ENCODE measurements at regions not wholly inside any gene's neighbourhood (a gene's known extent, or its start where the extent isn't known, plus 50 kb on each side); places are given as distances from the start of the nearest gene placed in this dataset.
"Not testable (repeated sequence)": the region's sequence is repeated elsewhere in the genome, so short reads cannot be mapped to it uniquely, and the experiment has no call there.

DNA sequence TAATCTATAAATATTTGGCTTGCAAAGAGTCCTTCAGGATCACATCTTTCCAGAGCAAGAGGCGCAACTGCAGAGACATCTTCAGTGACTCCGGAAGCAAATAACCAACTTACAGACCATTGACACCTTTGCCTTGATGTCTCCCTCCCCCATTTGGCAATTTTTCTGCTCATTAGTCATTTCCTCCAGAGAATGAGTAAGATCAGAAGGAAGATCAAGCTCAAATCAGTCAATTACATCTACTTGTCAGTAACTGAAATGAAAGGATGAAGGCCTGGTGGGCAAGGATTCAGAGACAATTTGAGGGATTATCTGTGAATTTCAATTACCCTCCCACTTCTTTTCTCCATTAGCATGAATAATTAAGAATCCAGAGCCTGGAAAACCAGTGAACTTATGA, 665.6 kb upstream of the CPEB2 start:
- DNase-seq, result no peak

DNA sequence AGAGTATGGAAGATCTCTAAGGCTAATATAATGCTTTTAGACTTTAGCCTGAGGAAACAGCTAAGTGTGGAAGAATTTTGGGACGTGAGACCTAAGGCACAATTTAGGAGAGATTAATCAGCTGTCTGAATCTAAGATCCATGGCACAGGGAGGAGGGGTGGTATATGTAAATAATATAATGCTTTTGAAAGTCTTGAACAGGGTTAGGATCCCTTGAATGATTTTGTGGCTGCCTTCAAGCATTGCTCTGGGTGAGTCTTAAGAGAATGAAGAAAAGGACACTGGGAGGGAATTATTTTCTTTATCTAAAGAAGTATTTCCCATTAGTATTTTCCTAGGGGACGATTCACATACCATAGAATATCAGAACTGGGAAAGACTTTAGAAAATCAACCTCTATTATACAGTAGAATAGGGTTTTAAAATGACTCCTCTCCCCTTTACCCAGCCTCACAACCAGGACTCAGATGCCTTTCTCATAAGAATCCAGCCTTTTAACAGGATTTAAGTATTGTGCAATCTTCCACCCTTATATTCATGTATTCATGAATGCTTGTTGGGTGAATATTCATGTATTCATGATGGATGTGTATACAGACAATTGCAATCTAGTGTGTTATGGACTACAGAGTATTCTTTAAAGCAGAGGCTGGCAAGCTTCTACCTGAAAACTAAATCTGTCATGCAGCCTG, 664.2 kb upstream of the CPEB2 start:
- DNase-seq, result no peak

DNA sequence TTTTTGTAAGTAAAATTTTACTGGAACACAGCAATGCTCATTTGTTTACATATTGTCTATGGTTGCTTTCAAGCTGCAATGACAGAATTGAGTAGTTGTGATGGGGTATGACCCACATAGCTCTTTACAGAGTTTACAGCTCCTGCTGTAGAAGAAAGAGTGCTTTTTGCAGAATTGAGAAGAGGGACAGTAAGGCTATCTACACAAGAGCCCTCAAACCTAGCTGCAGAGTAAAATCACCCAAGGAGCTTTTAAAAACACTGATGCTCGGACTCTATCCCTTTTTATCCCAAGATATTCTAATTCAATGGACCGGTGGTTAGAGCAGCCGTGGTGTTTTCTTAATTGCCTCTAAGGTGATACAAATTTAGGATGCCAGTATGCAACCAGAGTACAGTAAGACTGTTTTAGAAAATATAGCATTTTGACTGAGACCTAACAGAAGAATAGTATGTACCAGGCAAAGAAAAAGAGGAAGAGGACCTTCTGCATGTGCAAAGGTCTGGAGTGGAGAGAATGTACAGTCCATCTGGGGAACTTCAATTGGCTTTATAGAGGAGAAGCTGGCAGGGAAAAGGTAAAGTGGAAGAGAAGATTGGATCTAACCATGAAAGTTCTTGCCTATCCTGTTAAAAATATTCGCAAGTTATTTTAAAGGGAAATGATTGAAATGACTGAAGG, 663.6 kb upstream of the CPEB2 start:
- DNase-seq, result no peak

DNA sequence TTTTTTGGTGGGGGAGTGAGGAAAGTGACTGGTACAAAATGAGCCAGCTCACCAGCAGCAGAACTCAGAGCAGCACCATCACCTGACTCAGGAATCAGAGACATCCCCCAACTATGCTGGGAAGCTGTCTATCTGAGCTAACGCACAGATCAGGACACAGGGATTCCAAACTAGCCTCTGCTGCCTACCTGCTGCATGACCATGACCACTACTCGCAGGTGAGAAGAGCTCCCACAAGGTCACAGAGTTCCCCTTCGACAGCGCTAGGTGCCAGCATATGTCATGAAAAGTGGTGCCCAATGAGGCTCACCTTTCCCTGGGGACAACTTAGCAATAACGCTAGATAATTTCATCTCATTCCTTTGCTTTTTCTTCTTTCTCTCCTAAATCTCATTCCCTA, 662.6 kb upstream of the CPEB2 start:
- DNase-seq, result no peak

DNA sequence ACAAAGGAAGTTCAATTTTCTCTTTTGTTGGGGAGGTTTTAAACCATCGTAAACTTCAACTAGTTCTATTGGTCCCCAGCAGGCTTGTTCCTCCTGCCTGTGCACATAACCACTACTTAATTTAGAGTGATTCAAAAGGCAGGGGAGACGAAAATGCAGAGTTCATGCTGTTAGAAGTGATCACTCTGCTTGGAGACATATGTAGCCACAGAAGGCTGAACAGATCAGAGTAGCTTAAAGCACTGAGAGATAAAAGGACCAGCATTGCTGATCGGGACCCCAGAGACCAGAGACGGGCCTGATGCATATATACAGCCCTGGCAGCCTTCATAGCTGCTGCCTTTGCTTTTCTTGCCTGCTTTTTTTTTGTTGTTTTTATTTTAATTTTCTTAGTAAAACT, 662.0 kb upstream of the CPEB2 start:
- no peak for DNase-seq

DNA sequence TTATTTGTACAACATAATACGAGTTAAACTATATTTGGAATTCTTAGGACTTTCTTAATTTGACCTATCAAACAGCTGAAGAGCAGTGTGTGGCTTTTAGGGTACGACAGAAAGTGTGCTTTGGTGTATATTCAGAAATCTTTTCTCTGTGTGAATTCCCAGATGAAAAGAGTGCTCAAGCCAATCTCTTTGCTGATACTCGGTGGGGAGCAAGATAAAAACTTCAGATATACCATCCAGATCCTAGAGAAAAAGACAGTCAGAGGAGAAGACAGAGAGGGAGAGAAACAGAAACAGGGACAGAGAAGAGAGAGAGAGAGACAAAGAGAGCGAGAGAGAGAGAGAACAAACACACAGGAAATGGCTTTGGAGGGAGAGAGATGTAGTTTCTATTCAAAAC, 658.3 kb upstream of the CPEB2 start:
- no peak for DNase-seq

DNA sequence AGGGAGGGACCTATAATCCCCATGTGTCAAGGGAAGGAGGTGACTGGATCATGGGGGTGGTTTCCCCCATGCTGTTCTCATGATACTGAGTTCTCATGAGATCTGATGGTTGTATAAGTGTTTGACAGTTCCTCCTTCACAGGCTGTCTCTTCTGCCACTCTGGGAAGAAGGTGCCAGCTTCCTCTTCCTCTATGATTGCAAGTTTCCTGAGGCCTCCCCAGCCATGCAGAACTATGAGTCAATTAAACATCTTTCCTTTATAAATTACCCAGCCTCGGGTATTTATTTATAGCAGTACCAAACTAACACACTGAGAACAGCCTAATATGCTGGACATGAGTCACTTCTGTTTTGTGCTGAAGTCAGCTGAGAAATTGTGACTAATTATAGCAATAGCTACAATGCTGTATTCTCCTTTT, 656.9 kb upstream of the CPEB2 start:
- DNase-seq, result no peak

DNA sequence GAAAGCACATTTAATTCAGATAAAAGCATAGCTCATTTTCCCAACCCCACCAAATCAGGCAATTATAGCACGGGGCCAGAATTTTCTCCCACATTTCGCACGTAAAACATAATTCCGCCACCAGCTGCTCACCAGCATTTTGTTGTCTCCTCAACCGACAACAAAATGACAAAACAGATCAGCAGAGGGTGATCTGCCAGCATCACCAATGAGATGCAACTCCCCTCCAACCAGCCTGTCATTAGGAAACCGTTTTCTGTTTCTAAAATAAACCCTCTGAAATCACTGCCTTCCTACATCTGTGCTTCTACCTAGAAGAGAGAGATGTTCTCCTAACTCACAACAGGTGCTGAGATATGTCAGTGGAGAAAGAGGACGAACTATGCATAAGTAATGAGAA, 654.8 kb upstream of the CPEB2 start:
- DNase-seq, result no peak

DNA sequence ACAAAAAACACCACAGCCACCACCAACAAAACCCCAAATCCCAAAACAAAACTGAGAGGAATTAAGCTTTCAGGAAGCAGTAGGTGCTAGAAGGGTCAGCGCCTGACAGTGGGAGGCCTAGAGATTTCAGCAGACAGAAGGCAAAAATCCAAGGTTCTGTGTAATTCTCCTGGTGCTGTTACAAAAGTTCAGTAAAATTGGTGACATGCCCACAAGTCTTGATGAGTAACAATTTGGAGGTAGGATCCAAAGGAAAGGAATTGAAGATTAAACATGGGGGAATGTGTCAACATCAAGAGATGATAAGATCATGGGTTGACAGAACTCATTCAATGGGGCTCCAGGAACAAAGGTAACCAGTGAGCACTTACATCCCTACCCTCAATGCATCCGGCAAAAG, 653.8 kb upstream of the CPEB2 start:
- DNase-seq, result no peak

DNA sequence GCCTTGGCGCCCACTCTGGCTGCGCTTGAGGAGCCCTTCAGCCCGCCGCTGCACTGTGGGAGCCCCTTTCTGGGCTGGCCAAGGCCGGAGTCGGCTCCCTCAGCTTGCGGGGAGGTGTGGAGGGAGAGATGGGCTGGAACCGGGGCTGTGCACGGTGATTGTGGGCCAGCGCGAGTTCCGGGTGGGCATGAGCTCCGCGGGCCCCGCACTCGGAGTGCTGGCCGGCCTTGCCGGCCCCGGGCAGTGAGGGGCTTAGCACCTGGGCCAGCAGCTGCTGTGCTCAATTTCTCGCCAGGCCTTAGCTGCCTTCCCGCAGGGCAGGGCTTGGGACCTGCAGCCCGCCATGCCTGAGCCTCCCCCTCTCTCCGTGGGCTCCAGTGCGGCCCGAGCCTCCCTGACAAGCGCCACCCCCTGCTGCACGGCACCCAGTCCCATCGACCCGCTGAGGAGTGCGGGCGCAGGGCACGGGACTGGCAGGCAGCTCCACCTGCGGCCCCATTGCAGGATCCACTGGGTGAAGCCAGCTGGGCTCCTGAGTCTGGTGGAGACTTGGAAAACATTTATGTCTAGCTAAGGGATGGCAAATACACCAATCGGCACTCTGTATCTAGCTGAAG, 643.6 kb upstream of the CPEB2 start:
- DNase-seq, result not testable (repeated sequence)

DNA sequence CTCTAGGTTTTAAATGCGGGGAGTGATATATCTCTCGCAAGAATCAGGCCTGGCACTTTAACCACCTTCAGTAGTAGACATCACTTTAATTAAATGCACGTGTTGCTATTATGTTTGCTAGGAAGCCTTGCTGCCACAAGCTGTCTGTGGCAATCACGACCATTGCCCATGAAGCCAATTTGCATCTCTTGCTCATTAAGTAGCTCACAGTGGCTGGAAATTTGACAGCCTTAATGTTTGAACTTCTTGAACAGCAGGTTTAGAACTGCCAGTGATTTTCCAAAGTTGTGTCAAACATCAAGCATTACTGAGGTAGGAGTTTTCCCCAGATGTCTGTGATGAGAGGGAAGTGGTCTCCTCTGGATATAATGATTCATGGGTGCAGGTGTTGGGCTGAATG, 642.3 kb upstream of the CPEB2 start:
- no peak for DNase-seq

DNA sequence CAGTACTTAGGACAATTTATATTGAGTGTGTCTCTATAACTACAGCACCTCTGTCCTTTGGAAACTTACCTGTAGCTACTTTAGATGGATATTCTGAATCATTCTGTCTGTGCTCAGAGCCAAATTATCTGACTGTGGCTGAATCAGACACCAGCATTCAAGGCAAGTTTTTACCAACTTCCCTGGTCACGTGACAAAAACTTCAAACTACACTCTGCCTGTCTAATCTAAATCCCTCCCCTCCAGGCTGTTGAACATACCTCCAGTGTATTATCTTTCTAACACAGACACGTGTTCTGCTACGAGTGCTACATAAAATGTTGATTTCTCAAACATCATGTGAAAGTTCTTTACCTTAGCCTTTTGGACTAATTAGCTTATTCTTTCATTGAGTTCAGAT, 641.2 kb upstream of the CPEB2 start:
- DNase-seq, result no peak

DNA sequence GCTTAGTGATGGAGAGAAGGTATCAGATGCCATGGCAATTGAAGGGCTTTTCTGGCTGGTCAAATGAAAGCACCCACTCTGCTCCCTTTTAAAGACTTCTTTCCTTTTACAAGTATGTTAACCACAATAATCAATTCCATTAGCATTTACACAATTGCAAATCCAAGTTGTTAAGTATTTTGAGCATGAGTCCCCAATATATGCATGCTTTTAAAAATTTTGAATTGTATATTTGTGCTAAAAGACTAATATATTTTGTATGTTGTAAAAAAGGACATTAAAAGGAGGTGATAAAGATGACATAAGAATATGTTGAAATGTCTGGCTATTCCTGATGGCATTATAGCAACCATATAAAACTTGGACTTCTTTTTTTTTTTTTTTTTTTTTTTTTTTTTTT, 639.9 kb upstream of the CPEB2 start:
- no peak for DNase-seq

DNA sequence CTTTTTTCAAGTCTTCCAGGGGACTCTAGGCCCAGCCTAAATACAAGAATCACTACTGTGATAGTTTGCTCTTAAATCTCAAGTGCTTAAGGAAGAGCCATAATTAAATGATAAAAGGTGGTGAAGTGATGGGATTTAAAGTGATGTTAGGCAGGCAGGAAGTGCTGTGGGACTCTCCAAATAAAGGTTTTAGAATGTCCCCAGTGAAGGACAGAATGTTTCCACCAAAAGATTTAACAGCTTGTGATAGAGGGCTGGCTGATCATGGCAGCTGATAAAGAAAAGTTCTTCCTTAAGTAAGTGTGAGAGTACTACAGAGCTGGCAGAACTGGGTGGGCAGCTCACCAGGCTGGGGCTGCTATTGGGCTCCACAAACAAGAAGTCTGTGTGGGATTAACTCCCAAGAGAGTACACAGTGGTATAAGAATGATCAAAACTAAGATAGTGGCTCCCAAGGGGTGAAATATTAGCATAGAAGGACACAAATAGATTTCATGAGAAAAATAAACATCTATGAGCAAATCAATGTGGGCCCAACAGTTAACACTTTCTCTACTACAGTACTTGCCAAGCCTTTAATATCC, 637.2 kb upstream of the CPEB2 start:
- DNase-seq, result no peak

DNA sequence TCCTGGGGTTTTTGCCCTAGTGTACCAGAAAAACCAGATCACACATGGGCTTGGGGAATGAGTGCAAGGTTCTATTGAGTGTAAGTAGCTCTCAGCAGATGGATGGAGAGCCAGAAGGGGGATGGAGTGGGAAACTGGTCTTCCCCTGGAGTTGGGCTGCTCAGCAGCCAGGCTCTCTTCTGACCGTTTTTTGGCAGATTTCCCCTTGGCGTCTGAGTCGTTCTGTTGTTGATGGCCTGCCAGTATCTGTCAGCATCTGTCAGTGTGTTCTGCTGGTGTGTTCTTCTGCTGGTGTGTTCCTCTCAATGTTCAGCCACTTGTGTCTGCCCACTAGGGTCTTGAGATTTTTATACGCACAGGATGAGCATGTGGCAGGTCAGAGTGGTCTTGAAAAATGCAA, 633.9 kb upstream of the CPEB2 start:
- DNase-seq, result no peak

DNA sequence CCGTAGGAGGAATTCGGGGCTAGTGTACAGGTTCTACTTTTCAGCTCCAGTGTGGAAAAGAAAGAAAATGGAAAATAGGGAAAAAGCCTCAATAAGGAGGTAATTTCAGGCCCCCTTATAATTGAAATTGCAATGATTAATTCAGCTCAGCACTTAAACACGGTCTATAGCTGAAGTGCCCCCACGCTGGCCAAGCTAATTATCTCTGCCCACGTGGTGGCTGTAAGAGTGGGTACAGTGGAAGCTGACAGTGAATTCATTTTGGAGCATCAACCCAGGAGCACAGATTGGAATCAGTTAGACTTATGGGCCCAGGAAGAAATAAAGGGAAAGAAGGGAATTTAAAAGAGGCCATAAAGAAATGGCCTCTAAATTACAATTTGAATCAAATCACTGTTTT, 631.1 kb upstream of the CPEB2 start:
- no peak for DNase-seq

DNA sequence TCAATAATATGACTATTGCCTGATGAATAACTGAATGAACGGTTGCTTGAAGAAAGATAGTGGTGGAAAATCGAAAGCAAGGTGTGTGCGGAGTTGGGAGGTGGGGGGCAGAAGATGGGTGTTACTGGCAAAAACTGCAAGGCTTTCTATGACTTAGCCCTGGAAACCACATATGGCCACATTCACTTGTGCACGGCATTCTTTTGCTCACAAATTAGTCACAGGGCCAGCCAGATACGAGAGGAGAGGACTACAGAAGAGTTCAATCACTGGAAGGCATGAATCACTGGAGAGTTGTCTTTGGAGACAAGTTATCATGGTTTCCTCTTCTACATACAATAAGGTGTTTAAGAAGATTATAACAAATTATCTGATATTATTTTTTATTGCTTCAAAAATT, 626.5 kb upstream of the CPEB2 start:
- DNase-seq, result no peak

DNA sequence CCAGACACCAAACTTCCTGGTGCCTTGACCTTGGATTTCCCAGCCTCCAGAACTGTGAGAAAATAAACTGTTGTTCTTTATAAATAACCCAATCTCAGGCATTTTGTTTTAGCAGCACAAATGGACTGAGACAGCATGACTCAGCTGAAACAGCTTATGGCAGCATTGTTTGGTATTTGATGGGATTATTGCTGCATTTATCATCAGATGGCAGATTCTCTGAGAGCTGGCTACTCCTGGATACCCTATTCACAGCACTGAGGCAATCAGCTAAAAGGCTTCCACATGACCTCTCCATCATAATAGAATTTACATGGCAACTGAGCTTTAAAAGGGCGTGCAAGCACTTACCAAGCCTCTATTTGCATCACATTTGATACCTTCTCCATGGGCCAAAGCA, 623.1 kb upstream of the CPEB2 start:
- DNase-seq, result no peak

DNA sequence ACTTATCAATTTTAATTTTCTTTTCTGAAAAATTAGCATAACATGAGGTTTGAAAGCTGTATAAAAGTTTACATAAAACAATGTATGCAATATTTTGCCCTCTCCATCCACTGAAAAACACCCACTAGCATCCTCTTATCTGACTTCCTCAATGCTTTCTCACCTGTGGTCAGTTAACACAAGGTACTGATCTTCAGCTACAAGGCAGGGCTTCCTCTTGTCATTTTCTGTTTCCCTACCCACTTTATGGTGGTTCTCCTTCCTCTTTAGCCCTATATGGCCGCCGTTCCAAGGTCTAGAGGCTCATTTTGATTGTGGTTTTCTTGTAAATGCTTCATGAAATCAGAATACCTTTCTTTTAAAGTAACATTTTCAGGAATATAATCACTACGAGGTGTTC, 618.6 kb upstream of the CPEB2 start:
- DNase-seq, result no peak

DNA sequence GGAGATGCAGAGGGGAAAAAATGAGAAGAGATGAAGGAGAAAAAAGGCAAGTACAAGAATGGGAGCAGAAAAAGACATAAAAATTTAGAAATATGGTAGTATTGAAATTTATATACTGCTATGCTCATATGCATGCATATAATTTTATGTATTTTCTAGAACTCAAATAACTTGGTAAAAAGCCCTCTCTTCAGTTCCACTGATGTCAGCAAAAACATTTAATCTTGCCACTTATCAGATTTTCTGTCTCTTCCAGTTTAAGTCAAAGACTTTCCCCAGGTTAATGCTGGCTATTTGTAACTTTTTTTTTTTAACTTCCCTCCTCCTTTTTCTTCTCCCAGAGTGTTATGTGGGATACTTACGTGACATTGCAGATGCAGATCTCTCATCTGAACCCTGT, 617.5 kb upstream of the CPEB2 start:
- no peak for DNase-seq

DNA sequence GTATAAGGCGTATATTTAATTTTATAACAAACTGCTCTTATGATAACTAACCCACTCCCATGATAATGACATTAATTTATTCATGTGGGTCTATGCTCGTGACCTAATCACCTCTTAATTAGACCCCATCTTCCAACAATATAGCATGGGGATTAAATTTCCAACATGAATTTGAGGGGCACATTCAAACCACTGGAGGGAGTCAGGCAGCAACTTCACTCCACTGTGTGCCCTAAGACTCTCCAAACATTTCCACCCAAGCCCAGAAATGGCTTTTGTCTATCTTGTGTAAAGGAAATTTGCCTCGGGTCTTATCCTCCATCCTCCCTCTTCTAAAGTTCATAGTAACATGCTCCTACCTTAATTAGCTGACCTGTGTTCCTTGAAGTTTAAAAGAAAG, 616.1 kb upstream of the CPEB2 start:
- DNase-seq, result no peak

DNA sequence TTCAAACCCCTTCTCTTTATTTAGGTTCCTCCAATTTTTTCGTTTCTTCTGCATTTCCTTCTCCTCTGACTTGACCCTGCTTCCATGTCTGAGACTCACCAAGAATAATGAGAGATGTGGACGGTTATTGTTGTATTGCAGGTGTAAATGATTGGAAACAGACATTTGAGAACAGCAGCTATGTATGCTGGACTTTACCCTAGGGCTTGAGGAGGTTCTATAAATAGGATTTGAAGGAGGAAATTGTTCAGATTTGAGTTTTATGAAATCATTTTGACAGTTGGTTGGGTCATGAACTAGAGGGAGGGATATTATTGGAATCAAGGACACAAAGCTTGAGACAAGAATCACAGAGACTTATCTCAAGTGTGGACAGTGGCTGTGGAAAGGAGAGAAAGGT, 614.6 kb upstream of the CPEB2 start:
- no peak for DNase-seq

DNA sequence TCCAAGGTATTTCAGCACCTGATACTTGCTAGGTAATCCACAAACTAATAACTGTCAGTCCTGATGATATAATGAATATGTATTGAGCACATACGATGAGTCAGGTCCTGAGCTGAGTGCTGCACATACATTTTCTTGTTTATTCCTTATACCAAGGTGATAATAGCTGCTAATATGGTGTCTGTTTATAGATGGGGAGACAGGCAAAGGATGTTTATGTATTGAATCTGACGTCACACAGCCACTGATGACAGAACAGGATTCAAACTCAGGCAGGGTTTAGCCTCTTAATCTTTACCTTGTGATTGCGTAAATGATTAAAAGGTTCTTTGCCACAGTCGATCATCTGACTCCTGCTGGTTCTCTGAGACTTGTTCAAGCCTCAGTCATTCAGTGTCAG, 609.9 kb upstream of the CPEB2 start:
- DNase-seq, result no peak

DNA sequence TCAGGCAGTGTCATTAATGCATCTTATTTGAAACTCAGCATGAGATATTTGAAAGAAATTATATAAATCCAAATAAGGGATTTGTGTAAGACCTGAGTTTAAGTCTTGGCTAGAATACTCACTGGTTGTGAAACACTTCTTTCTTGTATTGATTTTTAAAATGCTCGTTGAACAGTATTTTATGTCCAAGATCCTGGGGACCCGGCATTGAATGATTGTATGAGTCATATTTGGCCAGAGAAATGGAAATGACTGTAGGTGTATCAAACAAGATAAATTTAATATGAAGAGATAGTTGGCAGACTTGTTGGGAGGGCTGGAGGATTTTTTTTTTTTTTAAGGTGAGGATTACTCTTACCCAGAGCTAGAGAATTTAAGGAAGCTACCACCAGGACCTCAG, 606.1 kb upstream of the CPEB2 start:
- no peak for DNase-seq
